Hepatocyte (in vitro differentiated cells): ENCODE measurements at regions not wholly inside any gene's neighbourhood (a gene's known extent, or its start where the extent isn't known, plus 50 kb on each side); places are given as distances from the start of the nearest gene placed in this dataset.

Experiments
- DNase-seq: peaks from one replicate; pipeline ENCODE4 v3.0.0-alpha.2; 2016; ENCODE audit warnings: low spot score
- H2AFZ ChIP-seq: fragments of 200-600 bp; sonication (generic); 2 replicates; pipeline ENCODE4 v1.6.0; 2016; ENCODE audit warnings: antibody characterized with exemption, mild to moderate bottlenecking
- H3K27ac ChIP-seq: fragments of 200-600 bp; sonication (generic); 2 replicates; pipeline ENCODE4 v1.5.1; 2016; ENCODE audit warnings: mild to moderate bottlenecking
- H3K27me3 ChIP-seq: fragments of 200-600 bp; sonication (generic); 2 replicates; pipeline ENCODE4 v1.6.1; 2016
- H3K36me3 ChIP-seq: fragments of 200-600 bp; sonication (generic); replicated peaks from 2 replicates; pipeline ENCODE4 v1.5.1; 2016; ENCODE audit warnings: low read depth; ENCODE audit not compliant: insufficient read depth
- H3K4me1 ChIP-seq: fragments of 200-600 bp; sonication (generic); 2 replicates; pipeline ENCODE4 v1.5.1; 2016; ENCODE audit warnings: mild to moderate bottlenecking, moderate library complexity; ENCODE audit not compliant: insufficient read depth
- H3K4me2 ChIP-seq: fragments of 200-600 bp; sonication (generic); 2 replicates; pipeline ENCODE4 v1.6.0; 2016
- H3K4me3 ChIP-seq: fragments of 200-600 bp; sonication (generic); 2 replicates; pipeline ENCODE4 v1.5.1; 2016; ENCODE audit warnings: mild to moderate bottlenecking
- H3K79me2 ChIP-seq: fragments of 200-600 bp; sonication (generic); 2 replicates; pipeline ENCODE4 v1.6.0; 2017; ENCODE audit warnings: mild to moderate bottlenecking
- H3K9me2 ChIP-seq: fragments of 200-600 bp; sonication (generic); replicated peaks from 2 replicates; pipeline ENCODE4 v1.6.0; 2017; ENCODE audit warnings: mild to moderate bottlenecking; ENCODE audit not compliant: insufficient read depth
- H3K9me3 ChIP-seq: fragments of 200-600 bp; sonication (generic); 2 replicates; pipeline ENCODE4 v1.5.1; 2016; ENCODE audit warnings: low read depth, mild to moderate bottlenecking
- H4K20me1 ChIP-seq: fragments of 200-600 bp; sonication (generic); 2 replicates; pipeline ENCODE4 v1.6.0; 2016; ENCODE audit warnings: mild to moderate bottlenecking; ENCODE audit not compliant: insufficient read depth, poor library complexity, severe bottlenecking
- EZH2 ChIP-seq: fragments of 200-600 bp; sonication (generic); IDR thresholded peaks from 2 replicates; pipeline ENCODE4 v1.6.1; 2016; ENCODE audit warnings: antibody characterized with exemption, mild to moderate bottlenecking, borderline replicate concordance
- EZH2phosphoT487 ChIP-seq: fragments of 200-600 bp; sonication (generic); IDR thresholded peaks from one replicate; pipeline ENCODE4 v1.6.1; 2018; ENCODE audit warnings: antibody characterized with exemption, mild to moderate bottlenecking, low read depth, moderate library complexity; ENCODE audit not compliant: unreplicated experiment, severe bottlenecking
- WGBS: methylation state at CpG from one replicate; pipeline ENCODE4 v1.1.6; 2016; ENCODE audit warnings: low lambda C conversion rate; ENCODE audit errors: missing lambda C conversion rate; 5-methylcytosine and 5-hydroxymethylcytosine counted together
- TF ChIP-seq, protein P1 (sequence below): fragments of 200-600 bp; sonication (generic); IDR thresholded peaks from 2 replicates; pipeline ENCODE4 v1.5.1; 2016; ENCODE audit warnings: antibody characterized with exemption, mild to moderate bottlenecking; ENCODE audit not compliant: poor library complexity

DNA sequence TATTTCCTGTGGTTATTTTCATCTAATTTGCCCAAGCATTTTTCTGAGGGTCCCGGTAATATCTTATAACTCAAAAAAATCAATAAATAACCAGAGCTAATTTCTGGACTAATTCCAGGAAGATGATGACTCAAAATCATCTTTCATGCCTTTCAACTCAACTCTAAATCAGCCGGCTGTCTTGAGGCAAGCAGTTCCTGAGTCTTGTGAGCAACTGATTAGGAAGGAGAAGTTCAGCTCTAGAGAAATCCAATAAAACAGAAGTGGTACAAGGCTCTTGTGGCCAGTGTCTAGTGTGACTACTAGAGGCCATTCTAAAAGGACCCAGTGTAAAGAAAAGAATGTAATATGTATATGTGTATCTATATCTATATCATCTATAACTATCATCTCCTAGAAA lies 890.4 kb downstream of the TRIB2 start:
- no peaks in the 10 kb centered on the region for H3K36me3 ChIP-seq
- no peaks in the 10 kb centered on the region for H3K79me2 ChIP-seq
- no peak overlapping the region for H3K4me2 ChIP-seq
- no peak overlapping the region for H3K4me3 ChIP-seq
- H3K27me3 ChIP-seq: no peaks in the 10 kb centered on the region
- H3K9me3 ChIP-seq: no peaks in the 10 kb centered on the region
- no peaks in the 10 kb centered on the region for H3K9me2 ChIP-seq
- no peak for TF ChIP-seq EZH2phosphoT487
- TF ChIP-seq EZH2: no peak
- TF ChIP-seq, protein P1, sequence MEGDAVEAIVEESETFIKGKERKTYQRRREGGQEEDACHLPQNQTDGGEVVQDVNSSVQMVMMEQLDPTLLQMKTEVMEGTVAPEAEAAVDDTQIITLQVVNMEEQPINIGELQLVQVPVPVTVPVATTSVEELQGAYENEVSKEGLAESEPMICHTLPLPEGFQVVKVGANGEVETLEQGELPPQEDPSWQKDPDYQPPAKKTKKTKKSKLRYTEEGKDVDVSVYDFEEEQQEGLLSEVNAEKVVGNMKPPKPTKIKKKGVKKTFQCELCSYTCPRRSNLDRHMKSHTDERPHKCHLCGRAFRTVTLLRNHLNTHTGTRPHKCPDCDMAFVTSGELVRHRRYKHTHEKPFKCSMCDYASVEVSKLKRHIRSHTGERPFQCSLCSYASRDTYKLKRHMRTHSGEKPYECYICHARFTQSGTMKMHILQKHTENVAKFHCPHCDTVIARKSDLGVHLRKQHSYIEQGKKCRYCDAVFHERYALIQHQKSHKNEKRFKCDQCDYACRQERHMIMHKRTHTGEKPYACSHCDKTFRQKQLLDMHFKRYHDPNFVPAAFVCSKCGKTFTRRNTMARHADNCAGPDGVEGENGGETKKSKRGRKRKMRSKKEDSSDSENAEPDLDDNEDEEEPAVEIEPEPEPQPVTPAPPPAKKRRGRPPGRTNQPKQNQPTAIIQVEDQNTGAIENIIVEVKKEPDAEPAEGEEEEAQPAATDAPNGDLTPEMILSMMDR: no peak
- H3K4me1 ChIP-seq: no peaks in the 10 kb centered on the region
- H4K20me1 ChIP-seq: no peaks in the 10 kb centered on the region
- H2AFZ ChIP-seq: no peak overlapping the region
- no peak overlapping the region for H3K27ac ChIP-seq
- WGBS: 90% methylated on average over 2 of the region's 2 CpGs
- no peak for DNase-seq

DNA sequence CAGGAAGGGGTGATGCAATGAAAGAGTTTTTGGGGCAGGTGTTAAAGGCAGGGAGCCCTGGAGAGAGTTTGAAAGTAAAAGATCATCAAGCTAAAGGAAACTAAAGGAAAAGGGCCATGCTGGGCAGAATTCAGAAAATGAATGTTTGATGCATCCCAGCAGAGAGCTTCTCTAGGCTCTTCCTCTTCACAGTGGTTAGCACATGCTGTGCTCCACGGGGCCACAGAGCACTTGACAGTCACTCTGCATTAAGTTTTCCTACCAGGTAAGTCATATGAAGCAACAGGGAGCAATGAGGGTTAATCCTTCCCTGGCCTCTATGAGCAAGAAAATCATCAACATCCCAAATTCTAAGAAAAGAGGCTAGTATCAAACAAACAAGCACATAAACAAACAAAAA lies 895.2 kb downstream of the TRIB2 start:
- no peaks in the 10 kb centered on the region for H4K20me1 ChIP-seq
- H3K9me3 ChIP-seq: no peaks in the 10 kb centered on the region
- H3K36me3 ChIP-seq: no peaks in the 10 kb centered on the region
- no peak overlapping the region for H3K4me2 ChIP-seq
- no peak overlapping the region for H3K27ac ChIP-seq
- no peaks in the 10 kb centered on the region for H3K4me1 ChIP-seq
- no peak for TF ChIP-seq EZH2
- TF ChIP-seq EZH2phosphoT487: no peak
- TF ChIP-seq, protein P1: no peak
- H3K4me3 ChIP-seq: no peak overlapping the region
- no peaks in the 10 kb centered on the region for H3K27me3 ChIP-seq
- H3K9me2 ChIP-seq: no peaks in the 10 kb centered on the region
- H2AFZ ChIP-seq: no peak overlapping the region
- no peak for DNase-seq
- WGBS: 7% methylated on average over 1 of the region's 1 CpG
- H3K79me2 ChIP-seq: no peaks in the 10 kb centered on the region

DNA sequence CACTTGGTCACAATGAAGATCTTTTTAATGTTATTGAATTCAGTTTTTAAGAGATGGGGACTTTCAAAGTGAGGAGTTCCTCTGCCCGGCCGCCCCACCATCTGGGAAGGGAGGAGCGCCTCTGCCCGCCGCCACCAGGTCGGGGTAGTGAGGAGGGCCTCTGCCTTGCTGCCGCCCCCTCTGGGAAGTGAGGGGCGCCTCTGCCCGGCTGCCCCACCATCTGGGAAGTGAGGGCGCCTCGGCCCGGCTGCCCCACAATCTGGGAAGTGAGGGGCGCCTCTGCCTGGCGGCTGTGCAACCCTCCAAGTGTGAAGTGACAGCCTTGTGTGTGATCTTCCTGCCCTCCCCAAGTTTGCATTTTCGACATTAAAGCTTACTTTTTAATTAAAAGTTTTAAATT lies 899.3 kb downstream of the TRIB2 start:
- TF ChIP-seq EZH2phosphoT487: no peak
- TF ChIP-seq, protein P1: no peak
- TF ChIP-seq EZH2: no peak
- H3K27ac ChIP-seq: no peak overlapping the region
- no peaks in the 10 kb centered on the region for H3K27me3 ChIP-seq
- H3K79me2 ChIP-seq: no peaks in the 10 kb centered on the region
- no peaks in the 10 kb centered on the region for H3K4me1 ChIP-seq
- no peaks in the 10 kb centered on the region for H4K20me1 ChIP-seq
- 86% methylated on average over 15 of the region's 15 CpGs for WGBS
- peaks cover 4% of the 10 kb centered on the region for H3K9me3 ChIP-seq
- no peak overlapping the region for H2AFZ ChIP-seq
- H3K36me3 ChIP-seq: no peaks in the 10 kb centered on the region
- no peak overlapping the region for H3K4me2 ChIP-seq
- no peaks in the 10 kb centered on the region for H3K9me2 ChIP-seq
- no peak overlapping the region for H3K4me3 ChIP-seq
- no peak for DNase-seq

DNA sequence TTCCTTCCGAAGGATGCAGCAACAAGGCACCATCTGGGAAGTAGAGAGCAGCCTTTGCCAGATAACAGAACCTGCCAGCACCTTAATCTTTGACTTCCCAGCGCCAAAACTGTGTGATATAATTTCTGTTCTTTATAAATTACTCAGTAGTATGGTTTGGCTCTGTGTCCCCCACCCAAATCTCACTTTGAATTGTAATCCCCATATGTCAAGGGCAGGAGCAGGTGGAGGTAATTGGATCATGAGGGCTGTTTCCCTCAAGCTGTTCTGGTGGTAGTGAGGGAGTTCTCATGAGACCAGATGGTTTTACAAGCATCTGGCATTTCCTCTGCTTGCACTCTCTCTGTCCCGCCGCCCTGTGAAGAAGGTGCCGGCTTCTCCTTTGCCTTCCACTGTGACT lies 899.9 kb downstream of the TRIB2 start:
- H3K27ac ChIP-seq: no peak overlapping the region
- 63% methylated on average over 5 of the region's 5 CpGs for WGBS
- no peak for DNase-seq

More for the DNA sequence above, 899.9 kb downstream of the TRIB2 start:
- TF ChIP-seq, protein P1: no peak
- TF ChIP-seq EZH2 (no peak), EZH2phosphoT487 (no peak)
- Histone ChIP-seq H3K9me3 (peaks cover 4% of the 10 kb centered on the region), H4K20me1 (no peaks in the 10 kb centered on the region), H3K4me1 (no peaks in the 10 kb centered on the region), H3K79me2 (no peaks in the 10 kb centered on the region), H2AFZ (no peak overlapping the region), H3K9me2 (no peaks in the 10 kb centered on the region), H3K27me3 (no peaks in the 10 kb centered on the region), H3K4me2 (no peak overlapping the region), H3K36me3 (no peaks in the 10 kb centered on the region), H3K4me3 (no peak overlapping the region)
